ENCODE measurements at regions not wholly inside any gene's neighbourhood (a gene's known extent, or its start where the extent isn't known, plus 50 kb on each side); places are given as distances from the start of the nearest gene placed in this dataset.

- no peaks in the 10 kb centered on the region for H4K20me1 ChIP-seq (ENCODE audit: insufficient read depth, low read length)
- no peak overlapping the region for H3K4me2 ChIP-seq (ENCODE audit: insufficient read depth, low read length)
- no peaks in the 10 kb centered on the region for H3K27me3 ChIP-seq (ENCODE audit: insufficient read depth, low read length, poor library complexity)
Measured at GRCh38 chr18:61949946-61950345, 57.1 kb upstream of the RNF152 start.

DNA sequence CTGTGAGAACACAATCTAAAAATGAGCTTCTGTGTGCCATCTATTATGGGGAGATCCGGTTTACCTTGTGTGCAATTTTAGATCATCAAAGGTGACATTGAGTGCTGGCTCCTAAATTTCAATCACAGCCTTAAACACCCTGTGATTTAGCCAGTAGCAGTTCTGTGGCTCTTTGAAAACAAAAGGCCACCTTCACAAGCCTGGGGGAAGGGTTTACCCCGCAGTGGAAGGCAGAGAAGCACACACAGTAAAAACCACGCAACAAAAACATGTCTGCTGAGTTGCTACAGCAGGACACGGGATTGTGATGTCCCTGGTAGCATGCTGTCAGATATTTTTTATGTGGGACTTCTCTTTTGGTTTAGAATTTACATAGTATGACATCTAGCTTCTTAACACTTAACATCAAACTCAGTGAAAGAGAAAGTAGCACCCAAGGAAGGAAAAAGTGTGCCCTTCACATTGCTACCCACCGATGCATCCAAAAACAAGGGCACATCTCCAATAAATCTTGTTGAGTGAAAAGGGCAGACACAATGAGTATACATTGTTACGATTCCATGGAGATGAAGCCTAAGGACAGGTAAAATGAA lies 56.1 kb upstream of the RNF152 start:
- TF ChIP-seq, protein P1, sequence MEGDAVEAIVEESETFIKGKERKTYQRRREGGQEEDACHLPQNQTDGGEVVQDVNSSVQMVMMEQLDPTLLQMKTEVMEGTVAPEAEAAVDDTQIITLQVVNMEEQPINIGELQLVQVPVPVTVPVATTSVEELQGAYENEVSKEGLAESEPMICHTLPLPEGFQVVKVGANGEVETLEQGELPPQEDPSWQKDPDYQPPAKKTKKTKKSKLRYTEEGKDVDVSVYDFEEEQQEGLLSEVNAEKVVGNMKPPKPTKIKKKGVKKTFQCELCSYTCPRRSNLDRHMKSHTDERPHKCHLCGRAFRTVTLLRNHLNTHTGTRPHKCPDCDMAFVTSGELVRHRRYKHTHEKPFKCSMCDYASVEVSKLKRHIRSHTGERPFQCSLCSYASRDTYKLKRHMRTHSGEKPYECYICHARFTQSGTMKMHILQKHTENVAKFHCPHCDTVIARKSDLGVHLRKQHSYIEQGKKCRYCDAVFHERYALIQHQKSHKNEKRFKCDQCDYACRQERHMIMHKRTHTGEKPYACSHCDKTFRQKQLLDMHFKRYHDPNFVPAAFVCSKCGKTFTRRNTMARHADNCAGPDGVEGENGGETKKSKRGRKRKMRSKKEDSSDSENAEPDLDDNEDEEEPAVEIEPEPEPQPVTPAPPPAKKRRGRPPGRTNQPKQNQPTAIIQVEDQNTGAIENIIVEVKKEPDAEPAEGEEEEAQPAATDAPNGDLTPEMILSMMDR (IDR thresholded peaks at IDR 0.05; ENCODE audit: borderline replicate concordance, extremely low read depth, low read length, poor library complexity, severe bottlenecking) = no peak
- TF ChIP-seq EZH2 (IDR thresholded peaks at IDR 0.05; ENCODE audit: borderline replicate concordance, low read depth, low read length, severe bottlenecking) = no peak
- no peaks in the 10 kb centered on the region for H3K79me2 ChIP-seq (ENCODE audit: insufficient read depth, low read length)
- H4K20me1 ChIP-seq (ENCODE audit: insufficient read depth, low read length) = no peaks in the 10 kb centered on the region
- no peak overlapping the region for H3K9ac ChIP-seq (ENCODE audit: low read depth, low read length)
- no peak for ATAC-seq (ENCODE audit: insufficient read depth, low read depth)
- H2AFZ ChIP-seq (ENCODE audit: low read depth, low read length) = no peak overlapping the region
- H3K27ac ChIP-seq (ENCODE audit: low read length) = no peak overlapping the region
- no peak for DNase-seq
- H3K4me2 ChIP-seq (ENCODE audit: insufficient read depth, low read length) = no peak overlapping the region
- no peak overlapping the region for H3K4me3 ChIP-seq (ENCODE audit: low read depth in 1 of 2, low read length in 2 of 2)
- no peaks in the 10 kb centered on the region for H3K36me3 ChIP-seq (ENCODE audit: insufficient read depth, low read length)
- H3K9me3 ChIP-seq (ENCODE audit: insufficient read depth, low read length, severe bottlenecking) = no peaks in the 10 kb centered on the region
- no peaks in the 10 kb centered on the region for H3K4me1 ChIP-seq (ENCODE audit: insufficient read depth, low read length)
- no peaks in the 10 kb centered on the region for H3K27me3 ChIP-seq (ENCODE audit: insufficient read depth, low read length, poor library complexity)

More at GRCh38 chr18:61949946-61950345, 57.1 kb upstream of the RNF152 start:
- H3K9me3 ChIP-seq (ENCODE audit: insufficient read depth, low read length, severe bottlenecking) = no peaks in the 10 kb centered on the region
- no peak for DNase-seq
- no peak overlapping the region for H3K4me3 ChIP-seq (ENCODE audit: low read depth in 1 of 2, low read length in 2 of 2)
- TF ChIP-seq EZH2 (IDR thresholded peaks at IDR 0.05; ENCODE audit: borderline replicate concordance, low read depth, low read length, severe bottlenecking) = no peak
- TF ChIP-seq, protein P1 (IDR thresholded peaks at IDR 0.05; ENCODE audit: borderline replicate concordance, extremely low read depth, low read length, poor library complexity, severe bottlenecking) = no peak
- H3K36me3 ChIP-seq (ENCODE audit: insufficient read depth, low read length) = no peaks in the 10 kb centered on the region
- H2AFZ ChIP-seq (ENCODE audit: low read depth, low read length) = no peak overlapping the region
- H3K4me1 ChIP-seq (ENCODE audit: insufficient read depth, low read length) = no peaks in the 10 kb centered on the region
- no peak for ATAC-seq (ENCODE audit: insufficient read depth, low read depth)
- H3K9ac ChIP-seq (ENCODE audit: low read depth, low read length) = no peak overlapping the region
- H3K79me2 ChIP-seq (ENCODE audit: insufficient read depth, low read length) = no peaks in the 10 kb centered on the region
- H3K27ac ChIP-seq (ENCODE audit: low read length) = no peak overlapping the region

DNA sequence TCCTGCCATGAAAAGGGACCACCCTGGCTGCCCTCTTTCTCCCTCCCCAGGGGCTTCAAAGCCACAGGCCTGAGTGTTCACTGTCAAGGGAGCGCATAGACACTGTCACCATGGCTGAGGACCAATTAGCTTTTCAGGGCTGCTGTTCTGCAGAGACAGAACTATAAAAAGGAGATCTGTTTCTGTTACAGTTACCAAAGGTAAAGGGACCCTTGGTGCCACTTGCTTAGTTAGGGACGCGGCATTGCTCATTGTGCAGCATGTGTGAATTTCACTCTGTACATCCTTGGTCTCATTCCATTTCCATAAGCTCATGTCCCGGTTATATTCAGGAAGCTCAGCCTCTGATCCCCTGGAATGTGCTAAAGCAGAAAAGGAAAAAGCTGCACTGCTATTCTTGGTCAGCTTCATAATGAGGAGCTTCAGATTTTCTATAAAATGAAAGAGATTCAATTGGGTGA lies 55.5 kb upstream of the RNF152 start:
- no peak overlapping the region for H3K4me3 ChIP-seq (ENCODE audit: low read depth in 1 of 2, low read length in 2 of 2)
- no peak overlapping the region for H3K27ac ChIP-seq (ENCODE audit: low read length)
- H3K9ac ChIP-seq (ENCODE audit: low read depth, low read length) = no peak overlapping the region
- H3K79me2 ChIP-seq (ENCODE audit: insufficient read depth, low read length) = no peaks in the 10 kb centered on the region
- H3K27me3 ChIP-seq (ENCODE audit: insufficient read depth, low read length, poor library complexity) = no peaks in the 10 kb centered on the region
- TF ChIP-seq, protein P1 (IDR thresholded peaks at IDR 0.05; ENCODE audit: borderline replicate concordance, extremely low read depth, low read length, poor library complexity, severe bottlenecking) = no peak
- TF ChIP-seq EZH2 (IDR thresholded peaks at IDR 0.05; ENCODE audit: borderline replicate concordance, low read depth, low read length, severe bottlenecking) = no peak
- DNase-seq = no peak
- H2AFZ ChIP-seq (ENCODE audit: low read depth, low read length) = no peak overlapping the region
- no peaks in the 10 kb centered on the region for H3K4me1 ChIP-seq (ENCODE audit: insufficient read depth, low read length)
- H3K4me2 ChIP-seq (ENCODE audit: insufficient read depth, low read length) = no peak overlapping the region
- ATAC-seq (ENCODE audit: insufficient read depth, low read depth) = no peak
- no peaks in the 10 kb centered on the region for H3K36me3 ChIP-seq (ENCODE audit: insufficient read depth, low read length)
- H3K9me3 ChIP-seq (ENCODE audit: insufficient read depth, low read length, severe bottlenecking) = no peaks in the 10 kb centered on the region
- H4K20me1 ChIP-seq (ENCODE audit: insufficient read depth, low read length) = no peaks in the 10 kb centered on the region

Measured in DND-41 (cell line).